Karpas-422 (cell line): ENCODE measurements at regions not wholly inside any gene's neighbourhood (a gene's known extent, or its start where the extent isn't known, plus 50 kb on each side); places are given as distances from the start of the nearest gene placed in this dataset.

Source experiments
- DNase-seq: peaks from one replicate; pipeline ENCODE4 v3.0.0-alpha.2; 2015
- H2AFZ ChIP-seq: fragments of 200-600 bp; sonication (generic); 2 replicates; pipeline ENCODE4 v1.6.1; 2014; ENCODE audit warnings: antibody characterized with exemption, low read length, mixed read lengths
- H3K27ac ChIP-seq: fragments of 200-600 bp; sonication (generic); 2 replicates; pipeline ENCODE4 v1.5.1; 2014; ENCODE audit warnings: mild to moderate bottlenecking, low read length, moderate library complexity
- H3K27me3 ChIP-seq: fragments of 200-600 bp; sonication (generic); 2 replicates; pipeline ENCODE4 v1.6.1; 2014; ENCODE audit warnings: low read length, mixed read lengths
- H3K36me3 ChIP-seq: fragments of 200-600 bp; sonication (generic); 2 replicates; pipeline ENCODE4 v1.6.1; 2014; ENCODE audit warnings: low read length, mixed read lengths; ENCODE audit not compliant: insufficient read depth
- H3K4me1 ChIP-seq: fragments of 200-600 bp; sonication (generic); 2 replicates; pipeline ENCODE4 v1.6.1; 2014; ENCODE audit warnings: mild to moderate bottlenecking, low read length, mixed read lengths
- H3K4me2 ChIP-seq: fragments of 200-600 bp; sonication (generic); 2 replicates; pipeline ENCODE4 v1.6.1; 2014; ENCODE audit warnings: low read length, low read depth, mild to moderate bottlenecking; ENCODE audit not compliant: poor library complexity, severe bottlenecking
- H3K4me3 ChIP-seq: fragments of 200-600 bp; sonication (generic); 2 replicates; pipeline ENCODE4 v1.5.1; 2014; ENCODE audit warnings: mild to moderate bottlenecking, antibody characterized with exemption, low read length, mixed read lengths
- H3K79me2 ChIP-seq: fragments of 200-600 bp; sonication (generic); 2 replicates; pipeline ENCODE4 v1.6.1; 2014; ENCODE audit warnings: mild to moderate bottlenecking, low read length, mixed read lengths
- H3K9ac ChIP-seq: fragments of 200-600 bp; sonication (generic); 2 replicates; pipeline ENCODE4 v1.6.0; 2014; ENCODE audit warnings: low read length
- H3K9me2 ChIP-seq: fragments of 200-600 bp; sonication (generic), shearing (Covaris generic); replicated peaks from 2 replicates; pipeline ENCODE4 v1.6.0; 2014; ENCODE audit warnings: mild to moderate bottlenecking, low read length, moderate library complexity; ENCODE audit not compliant: insufficient read depth
- H3K9me3 ChIP-seq: fragments of 300-700, 200-600 bp; sonication (generic); 2 replicates; pipeline ENCODE4 v1.6.1; 2014; ENCODE audit warnings: low read length, mixed read lengths
- H4K20me1 ChIP-seq: fragments of 200-600 bp; sonication (generic); 2 replicates; pipeline ENCODE4 v1.6.1; 2014; ENCODE audit warnings: mild to moderate bottlenecking, antibody characterized with exemption, low read length, low read depth; ENCODE audit not compliant: insufficient read depth

GRCh38 chr7:71077743-71078476 is 54.0 kb upstream of the GALNT17 start:
- Histone ChIP-seq H3K27me3 (0 out of 2 replicates have a peak, but pooled peaks cover 2% of the 10 kb centered on the region), H3K4me1 (no peaks in the 10 kb centered on the region), H3K4me3 (no peak overlapping the region), H2AFZ (no peak overlapping the region), H3K9me2 (no peaks in the 10 kb centered on the region), H3K4me2 (no peak overlapping the region), H3K9me3 (no peaks in the 10 kb centered on the region; the same call in 1 of the 2 replicates), H3K79me2 (no peaks in the 10 kb centered on the region), H4K20me1 (no peaks in the 10 kb centered on the region), H3K9ac (no peak overlapping the region), H3K36me3 (no peaks in the 10 kb centered on the region), H3K27ac (no peak overlapping the region)
- no peak for DNase-seq
